Lower lobe of right lung (tissue), 2 donors: ENCODE measurements at regions not wholly inside any gene's neighbourhood (a gene's known extent, or its start where the extent isn't known, plus 50 kb on each side); places are given as distances from the start of the nearest gene placed in this dataset.

Experiments used
- ATAC-seq, 2 donors: fragments of 200-7000 bp; cut with Tn5 transposase; one replicate each; pipeline ENCODE4 v1.9.1; 2020 to 2022; ENCODE audit warnings: mild to moderate bottlenecking in 2 of 2, moderate library complexity in 2 of 2
- DNase-seq: peaks from one replicate; pipeline ENCODE4 v3.0.0-alpha.2; 2020
- H3K27ac ChIP-seq: fragments of 200-600 bp; one replicate; pipeline ENCODE4 v1.8.0; 2022
- H3K27me3 ChIP-seq: fragments of 200-600 bp; one replicate; pipeline ENCODE4 v1.8.0; 2022; ENCODE audit warnings: low read depth
- H3K36me3 ChIP-seq: fragments of 200-600 bp; one replicate; pipeline ENCODE4 v1.8.0; 2022; ENCODE audit warnings: mild to moderate bottlenecking
- H3K4me1 ChIP-seq: fragments of 200-600 bp; one replicate; pipeline ENCODE4 v1.8.0; 2022
- H3K4me3 ChIP-seq: fragments of 200-600 bp; one replicate; pipeline ENCODE4 v1.8.0; 2022; ENCODE audit warnings: mild to moderate bottlenecking
- H3K9me3 ChIP-seq: fragments of 200-600 bp; one replicate; pipeline ENCODE4 v1.8.0; 2022
- CTCF ChIP-seq: fragments of 200-600 bp; IDR thresholded peaks from one replicate; pipeline ENCODE4 v1.8.0; 2022; ENCODE audit warnings: antibody characterized with exemption, mild to moderate bottlenecking
- intact Hi-C: fragments of 100-400 bp; cut with DNase I; formaldehyde crosslinking; loops from one replicate; pipeline ENCODE4 v1.11.0; 2022
- donor health status: DM: no; HTN: yes; CAD: no; lungs with severe emphysema.

- no peak overlapping the region for H3K27ac ChIP-seq
- no peaks in the 10 kb centered on the region for H3K4me1 ChIP-seq
- TF ChIP-seq CTCF, result no peak
- ATAC-seq, result no peak
- no peak overlapping the region for H3K4me3 ChIP-seq
- H3K27me3 ChIP-seq, result peaks cover 15% of the 10 kb centered on the region
- no peaks in the 10 kb centered on the region for H3K36me3 ChIP-seq
- H3K9me3 ChIP-seq, result no peaks in the 10 kb centered on the region
- no peak for DNase-seq
- intact Hi-C loops, result no loop called here
Observed at GRCh38 chr5:179417016-179417415, 71.8 kb upstream of the ADAMTS2 start.

- H3K4me3 ChIP-seq, result no peak overlapping the region
- DNase-seq (no peak), ATAC-seq (no peak)
- intact Hi-C loops, result no loop called here
- no peaks in the 10 kb centered on the region for H3K36me3 ChIP-seq
- no peaks in the 10 kb centered on the region for H3K9me3 ChIP-seq
- no peak overlapping the region for H3K27ac ChIP-seq
- H3K4me1 ChIP-seq, result no peaks in the 10 kb centered on the region
- H3K27me3 ChIP-seq, result peaks cover 15% of the 10 kb centered on the region
- TF ChIP-seq CTCF, result no peak
Observed at GRCh38 chr5:179416114-179416822, 71.0 kb upstream of the ADAMTS2 start.

GRCh38 chr5:179415291-179416060 lies 70.2 kb upstream of the ADAMTS2 start:
- no peak for TF ChIP-seq CTCF
- Histone ChIP-seq H3K36me3 (no peaks in the 10 kb centered on the region), H3K4me1 (no peaks in the 10 kb centered on the region), H3K4me3 (no peak overlapping the region), H3K27ac (no peak overlapping the region), H3K9me3 (no peaks in the 10 kb centered on the region), H3K27me3 (peaks cover 15% of the 10 kb centered on the region)
- ATAC-seq (no peak), DNase-seq (no peak)
- intact Hi-C loops, result no loop called here

- no peak overlapping the region for H3K4me3 ChIP-seq
- H3K4me1 ChIP-seq, result no peaks in the 10 kb centered on the region
- H3K9me3 ChIP-seq, result no peaks in the 10 kb centered on the region
- peaks cover 15% of the 10 kb centered on the region for H3K27me3 ChIP-seq
- no peak for TF ChIP-seq CTCF
- ATAC-seq (no peak), DNase-seq (no peak)
- H3K36me3 ChIP-seq, result no peaks in the 10 kb centered on the region
- intact Hi-C loops, result no loop called here
- H3K27ac ChIP-seq, result no peak overlapping the region
Observed at GRCh38 chr5:179414459-179415261, 69.4 kb upstream of the ADAMTS2 start.

GRCh38 chr5:179413711-179414458 lies 68.6 kb upstream of the ADAMTS2 start:
- DNase-seq (no peak), ATAC-seq (no peak)
- H3K36me3 ChIP-seq, result no peaks in the 10 kb centered on the region
- intact Hi-C loops, result no loop called here
- no peaks in the 10 kb centered on the region for H3K9me3 ChIP-seq
- no peaks in the 10 kb centered on the region for H3K4me1 ChIP-seq
- no peak overlapping the region for H3K27ac ChIP-seq
- no peak overlapping the region for H3K4me3 ChIP-seq
- H3K27me3 ChIP-seq, result peaks cover 15% of the 10 kb centered on the region
- no peak for TF ChIP-seq CTCF
